NCI-H2196 treated with DMSO at 0.1 percent for 48 hours (cell line): ENCODE measurements at regions not wholly inside any gene's neighbourhood (a gene's known extent, or its start where the extent isn't known, plus 50 kb on each side); places are given as distances from the start of the nearest gene placed in this dataset.

Experiments used
- DNase-seq: peaks from one replicate; lab custom pipeline; 2025; ENCODE audit not compliant: unreplicated experiment; lab: John Stamatoyannopoulos, UW

DNA sequence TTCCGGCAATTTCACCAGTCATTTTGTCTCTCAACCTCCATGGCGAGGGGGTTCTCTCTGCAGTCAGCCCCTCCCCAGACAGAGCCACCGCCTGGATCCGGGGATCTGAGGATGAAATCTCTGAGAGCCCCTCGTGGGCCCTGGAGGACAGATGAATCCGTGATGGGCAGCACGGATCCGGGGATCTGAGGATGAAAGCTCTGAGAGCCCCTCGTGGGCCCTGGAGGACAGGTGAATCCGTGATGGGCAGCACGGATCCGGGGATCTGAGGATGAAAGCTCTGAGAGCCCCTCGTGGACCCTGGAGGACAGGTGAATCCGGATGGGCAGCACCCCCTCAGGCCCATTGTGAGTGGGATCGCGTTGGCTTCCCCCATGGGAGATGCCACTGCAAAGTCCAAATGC is 106.5 kb downstream of the DACT2 start:
- no peak for DNase-seq

DNA sequence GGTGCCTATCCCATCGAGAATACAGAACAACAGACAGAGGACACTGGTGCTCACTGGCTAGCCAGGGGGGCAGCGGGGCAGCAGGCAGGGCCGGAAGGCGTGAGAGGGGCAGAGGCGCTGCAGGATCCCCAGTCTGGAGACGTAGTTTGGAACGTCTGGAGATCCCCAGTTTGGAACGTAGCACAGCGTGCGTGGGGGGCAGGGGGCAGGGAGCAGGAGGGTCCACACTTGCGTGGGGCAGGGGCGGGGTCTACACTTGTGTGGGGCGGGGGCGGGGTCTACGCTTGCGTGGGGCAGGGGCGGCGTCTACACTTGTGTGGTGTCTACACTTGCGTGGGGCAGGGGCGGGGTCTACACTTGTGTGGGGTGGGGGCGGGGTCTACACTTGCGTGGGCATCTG is 107.2 kb downstream of the DACT2 start:
- DNase-seq = no peak

DNA sequence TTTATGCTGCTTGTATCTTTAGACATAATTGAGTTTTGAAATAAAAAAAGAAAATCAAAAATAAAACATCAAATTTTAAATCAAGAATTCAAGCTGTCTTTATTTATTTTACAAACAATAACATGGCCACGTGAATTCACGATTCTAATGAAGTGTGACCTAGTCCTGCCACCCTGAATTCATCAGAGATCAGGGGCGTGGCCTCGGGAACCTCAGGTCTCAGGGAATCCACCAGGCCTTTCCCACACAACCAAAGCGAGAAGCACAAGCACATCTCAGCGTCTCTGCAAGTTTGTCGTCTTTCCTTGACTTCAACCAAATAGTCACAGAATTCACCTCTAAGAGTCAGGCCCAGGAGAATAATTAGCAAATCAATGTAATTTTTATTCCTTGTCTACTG is 107.9 kb downstream of the DACT2 start:
- DNase-seq = no peak

DNA sequence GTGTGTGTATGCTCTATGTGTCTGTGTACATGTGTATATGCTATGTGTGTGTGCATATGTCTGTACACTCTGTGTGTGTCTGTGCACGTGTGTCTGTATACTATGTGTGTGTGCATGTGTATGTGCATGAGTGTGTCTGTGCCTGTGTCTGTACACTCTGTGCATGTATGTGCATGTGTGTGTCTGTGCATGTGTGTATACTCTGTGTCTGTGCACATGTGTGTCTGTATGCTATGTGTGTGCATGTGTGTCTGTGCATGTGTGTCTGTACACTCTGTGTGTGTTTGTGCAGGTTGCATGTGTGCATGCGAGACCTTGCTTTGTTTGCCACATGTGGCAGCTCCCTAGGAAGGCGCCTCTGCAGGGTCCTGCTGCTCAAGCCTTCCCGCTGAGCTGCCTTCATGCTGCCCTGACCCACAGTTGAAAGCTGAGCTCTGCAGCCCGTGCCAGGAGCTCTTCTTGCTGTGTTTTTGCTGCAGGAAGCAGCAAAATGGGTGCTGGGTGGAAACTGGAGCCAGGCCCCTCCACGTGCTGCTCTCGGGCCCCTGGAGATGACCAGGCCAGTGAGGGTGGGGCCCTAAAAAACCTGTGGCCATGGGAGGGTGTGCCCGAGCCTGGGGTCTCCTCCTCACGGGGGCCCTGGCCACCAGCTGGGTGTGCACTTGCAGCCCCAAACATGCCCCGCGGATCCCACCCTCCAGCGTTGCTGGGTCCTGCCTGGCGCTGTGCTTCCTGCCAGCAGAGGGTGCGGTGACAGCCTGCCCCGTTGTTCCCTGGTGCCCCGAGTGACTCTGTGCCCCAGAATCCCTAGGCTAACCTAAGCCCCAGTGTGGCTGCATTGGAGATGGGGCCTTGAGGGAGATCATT is 109.1 kb downstream of the DACT2 start:
- DNase-seq = no peak

DNA sequence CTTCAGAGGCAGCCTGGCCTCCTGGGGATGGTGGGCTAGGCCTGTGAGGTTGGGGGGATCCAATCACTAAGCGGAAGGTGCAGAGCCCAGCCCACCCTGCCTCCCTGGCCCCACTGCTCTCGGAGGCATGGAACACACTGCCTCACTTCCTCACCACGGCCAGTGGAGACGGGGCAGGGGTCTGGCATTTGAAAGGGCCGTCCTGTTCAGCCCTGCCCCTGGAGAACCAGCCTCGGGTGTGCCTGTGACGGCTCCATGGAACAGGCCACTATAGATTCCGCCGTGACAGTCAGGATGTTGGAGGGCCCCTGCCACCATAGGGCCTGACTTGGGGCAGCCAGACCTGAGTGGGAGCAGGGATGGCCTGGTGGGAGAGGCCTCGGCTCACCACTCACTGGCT is 110.2 kb downstream of the DACT2 start:
- no peak for DNase-seq

DNA sequence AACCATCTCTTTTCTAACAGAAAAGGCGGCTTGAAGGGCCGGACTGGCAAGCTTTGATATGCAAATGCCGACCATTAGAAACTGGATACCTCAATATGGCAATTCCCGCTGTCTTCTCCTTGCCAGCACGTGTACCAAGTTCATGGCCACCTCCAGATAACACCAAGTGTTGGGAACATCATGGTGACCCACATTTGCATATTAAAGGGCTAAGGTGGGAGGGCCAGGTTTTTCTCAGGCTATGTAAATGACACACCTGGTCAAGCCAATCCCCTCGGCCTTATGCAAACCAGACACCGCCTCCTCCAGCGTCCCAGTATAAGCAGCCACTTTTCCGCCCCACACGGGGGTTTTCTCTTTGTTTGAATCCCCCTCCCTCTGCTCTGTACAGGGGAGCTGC is 110.7 kb downstream of the DACT2 start:
- no peak for DNase-seq

DNA sequence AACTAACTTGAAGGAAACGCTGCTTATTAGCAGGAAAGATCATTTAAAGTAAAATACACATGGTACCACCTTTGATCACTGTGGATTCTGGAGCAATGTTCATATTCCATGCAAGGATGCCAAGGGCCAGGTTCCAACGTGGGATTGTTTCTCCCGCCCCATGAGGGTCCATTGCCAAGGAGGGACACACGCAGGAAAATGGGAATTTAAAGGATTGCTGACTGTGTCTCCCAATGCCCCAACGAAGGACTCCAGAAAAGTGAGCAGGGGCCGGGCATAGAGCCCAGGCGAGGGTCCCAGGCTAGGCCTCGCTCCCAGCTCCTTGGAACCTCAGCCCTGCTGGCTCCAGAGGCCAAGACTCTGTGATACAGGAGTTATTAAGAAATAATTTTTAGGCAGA is 111.2 kb downstream of the DACT2 start:
- DNase-seq = no peak

DNA sequence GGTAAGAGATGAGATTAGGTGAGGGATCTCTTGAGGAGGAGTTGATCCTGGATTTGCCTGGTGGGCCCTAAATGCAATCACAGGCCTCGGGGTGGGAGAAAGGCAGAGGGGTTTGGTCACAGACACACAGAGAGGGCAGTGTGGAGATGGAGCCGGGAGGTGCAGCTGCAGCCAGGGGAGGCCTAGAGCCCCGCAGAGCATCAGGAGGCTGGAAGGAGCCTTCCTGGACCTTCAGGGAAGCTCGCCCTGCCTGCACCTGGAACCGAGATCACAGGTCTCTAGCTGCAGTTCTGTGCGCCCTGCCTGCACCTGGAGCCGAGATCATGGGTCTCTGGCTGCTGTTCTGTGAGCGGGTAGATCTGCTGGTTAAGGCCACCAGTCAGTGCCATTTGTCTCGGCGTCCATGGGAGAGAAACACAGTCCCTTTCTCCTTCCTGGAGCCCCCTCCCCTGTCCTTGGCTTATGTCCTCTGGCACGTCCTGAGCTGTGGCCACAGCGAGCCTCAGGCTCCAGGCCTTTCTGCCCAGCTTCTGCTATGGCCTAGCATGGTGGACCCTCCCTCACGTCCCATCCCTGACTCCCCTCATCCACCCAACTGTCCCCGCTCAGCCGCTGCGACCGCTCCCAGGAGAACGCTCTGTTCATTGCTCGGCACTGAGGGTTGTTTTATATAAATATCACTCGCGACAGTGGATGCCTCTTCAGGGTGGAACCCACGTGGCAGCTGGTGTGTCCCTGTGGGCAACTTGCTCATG is 112.0 kb downstream of the DACT2 start:
- no peak for DNase-seq

DNA sequence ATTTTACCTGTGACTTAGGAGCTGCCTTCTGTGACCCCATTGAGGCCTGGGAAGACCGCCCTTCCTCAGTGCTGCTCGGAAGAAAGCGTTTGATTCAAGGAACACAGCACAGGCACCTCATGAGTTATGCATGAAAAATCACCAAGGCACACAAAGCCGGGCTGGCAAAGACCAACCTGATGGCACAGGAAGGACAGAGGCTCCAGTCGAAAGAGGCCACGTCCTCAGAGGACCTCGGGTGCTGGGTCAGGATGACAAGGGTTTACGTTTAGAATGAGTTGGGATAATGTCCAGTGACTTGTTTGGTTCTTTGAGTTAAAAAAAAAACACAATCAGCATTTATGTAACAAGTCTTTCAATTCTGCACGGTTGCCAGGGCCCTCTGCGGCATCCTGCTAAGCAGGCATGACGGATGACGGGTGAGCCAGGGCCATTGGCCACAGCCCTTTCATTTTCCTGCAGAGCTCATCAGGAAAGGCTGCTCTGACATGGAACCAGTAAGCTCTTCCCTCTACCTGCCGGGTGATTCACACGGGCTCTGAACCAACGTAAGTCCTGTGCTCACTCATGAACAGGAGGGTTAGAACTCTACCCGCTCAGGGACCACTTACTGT is 112.8 kb downstream of the DACT2 start:
- no peak for DNase-seq

DNA sequence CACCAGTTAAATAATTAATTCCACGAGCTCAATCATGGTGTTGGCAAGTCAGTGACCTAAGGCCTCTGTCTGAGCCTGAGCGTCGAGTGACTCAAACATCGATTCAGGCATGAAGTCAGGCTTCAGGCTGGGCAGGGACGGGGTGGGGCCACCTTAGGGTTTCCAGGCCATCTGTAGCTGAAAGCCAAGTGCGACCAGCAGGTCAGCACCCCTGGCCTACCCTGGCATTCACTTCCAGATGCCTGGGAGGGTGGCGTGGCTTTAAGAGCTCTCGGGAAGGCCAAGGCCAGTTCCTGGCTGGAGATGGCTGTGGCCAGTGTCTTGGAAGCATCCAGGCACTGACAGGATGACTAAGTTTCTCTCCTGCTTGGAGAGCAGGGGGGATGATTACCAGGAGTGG is 113.4 kb downstream of the DACT2 start:
- no peak for DNase-seq

DNA sequence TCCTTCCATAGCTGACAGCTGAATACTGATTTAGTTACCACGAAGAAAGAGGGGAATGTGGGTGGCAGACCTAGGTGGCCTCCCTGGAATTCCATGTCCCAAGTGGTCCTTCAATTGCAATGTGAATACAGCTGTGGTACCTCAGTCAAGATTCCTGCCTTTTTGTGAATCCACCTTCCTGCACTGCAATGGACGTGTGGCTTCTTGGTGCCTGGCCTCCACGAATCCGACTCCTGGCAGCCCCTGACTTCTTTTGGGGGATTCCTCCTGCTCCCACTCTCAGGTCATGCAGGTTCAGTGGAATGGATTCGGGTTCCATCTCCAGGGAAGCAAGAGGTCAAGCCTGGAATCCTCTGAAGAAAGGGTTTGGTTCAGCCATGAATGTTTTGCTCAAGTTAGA is 117.8 kb downstream of the DACT2 start:
- DNase-seq = no peak

DNA sequence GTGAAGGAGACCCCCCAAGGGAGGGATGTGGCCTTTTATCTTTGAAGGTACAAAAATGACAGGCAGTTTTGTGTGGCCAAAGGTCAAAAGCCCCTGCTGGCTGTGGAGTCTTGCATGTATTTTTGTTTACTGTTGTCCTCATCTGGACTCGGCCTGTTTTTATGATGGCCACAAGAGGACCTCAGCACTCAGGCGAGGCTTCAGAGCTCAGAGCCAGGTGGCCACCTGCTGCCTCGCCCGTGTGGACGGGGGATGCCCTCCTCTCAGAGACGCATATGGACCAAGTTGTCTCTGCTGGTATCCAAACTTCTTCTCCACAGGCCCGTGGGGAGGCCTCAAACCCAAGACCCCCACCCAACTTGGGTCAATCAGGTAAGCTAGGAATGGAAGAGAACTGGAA is 118.2 kb downstream of the DACT2 start:
- no peak for DNase-seq

DNA sequence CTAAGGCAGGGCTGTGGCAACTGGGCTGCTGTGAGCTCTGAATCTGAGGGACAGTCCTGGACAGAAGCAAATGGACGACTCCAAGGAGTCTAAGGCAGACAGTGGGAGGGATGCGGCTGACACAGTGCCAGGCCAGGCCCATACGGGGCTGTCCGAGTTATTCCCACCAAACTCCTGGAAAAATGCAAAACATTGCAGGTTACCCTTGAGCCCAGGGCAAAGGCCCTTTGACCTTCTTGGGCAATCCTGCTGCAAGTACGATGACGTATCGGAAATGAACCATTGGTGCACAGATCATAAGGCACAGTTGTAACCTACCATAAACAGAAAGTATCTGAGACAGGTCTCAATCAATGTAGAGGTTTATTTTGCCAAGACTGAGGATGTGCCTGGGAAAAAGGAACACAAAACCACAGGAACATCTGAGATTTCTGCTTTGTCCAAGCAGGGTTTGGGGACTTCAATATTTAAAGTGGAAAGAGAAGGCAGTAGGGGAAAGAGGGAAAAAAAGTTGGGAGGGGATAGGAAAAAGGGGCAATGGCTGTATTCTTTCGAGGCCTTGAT is 118.9 kb downstream of the DACT2 start:
- no peak for DNase-seq

DNA sequence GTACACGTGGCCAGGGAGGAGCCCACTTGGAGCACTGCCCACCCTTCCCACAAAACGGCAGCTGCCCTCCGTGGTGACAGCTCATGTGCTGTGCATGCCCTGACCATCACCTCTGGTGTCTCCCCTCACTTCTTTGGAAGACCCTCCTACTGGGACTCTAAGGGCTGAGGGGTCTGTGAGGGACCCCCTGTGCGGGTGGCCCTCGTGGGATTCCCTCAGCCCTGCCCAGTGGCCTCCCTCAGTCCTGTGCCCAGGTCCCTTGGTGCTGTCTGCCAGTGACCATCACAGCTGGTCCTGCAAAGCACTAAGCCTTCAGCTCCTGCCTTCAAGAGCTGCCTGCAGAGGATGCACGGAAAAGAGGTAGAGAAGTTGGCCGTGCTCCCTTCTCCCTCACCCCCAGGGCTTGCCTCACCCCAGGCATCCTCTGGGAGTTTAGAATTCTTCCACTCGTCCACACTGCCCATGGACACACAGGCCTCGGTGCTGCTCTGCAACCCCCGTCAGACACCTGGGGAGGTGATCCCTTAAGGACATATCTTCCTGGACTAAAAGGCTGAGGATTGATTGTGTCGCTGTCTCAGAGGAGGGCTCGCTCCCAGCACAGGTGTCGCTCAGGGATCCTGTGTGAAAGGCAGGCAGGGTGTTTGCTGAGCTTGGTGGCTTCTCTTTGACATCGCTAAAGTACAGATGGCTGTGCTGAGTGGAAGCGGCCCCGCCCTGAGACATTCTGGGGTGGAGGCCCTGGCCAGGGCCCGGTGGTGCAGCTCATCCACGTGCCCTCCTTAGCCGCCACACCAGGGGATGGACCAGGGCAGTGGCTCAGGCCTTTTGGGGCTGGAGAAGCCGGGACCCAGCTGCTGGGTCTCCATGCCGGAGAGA is 119.5 kb upstream of the FRMD1 start:
- no peak for DNase-seq

DNA sequence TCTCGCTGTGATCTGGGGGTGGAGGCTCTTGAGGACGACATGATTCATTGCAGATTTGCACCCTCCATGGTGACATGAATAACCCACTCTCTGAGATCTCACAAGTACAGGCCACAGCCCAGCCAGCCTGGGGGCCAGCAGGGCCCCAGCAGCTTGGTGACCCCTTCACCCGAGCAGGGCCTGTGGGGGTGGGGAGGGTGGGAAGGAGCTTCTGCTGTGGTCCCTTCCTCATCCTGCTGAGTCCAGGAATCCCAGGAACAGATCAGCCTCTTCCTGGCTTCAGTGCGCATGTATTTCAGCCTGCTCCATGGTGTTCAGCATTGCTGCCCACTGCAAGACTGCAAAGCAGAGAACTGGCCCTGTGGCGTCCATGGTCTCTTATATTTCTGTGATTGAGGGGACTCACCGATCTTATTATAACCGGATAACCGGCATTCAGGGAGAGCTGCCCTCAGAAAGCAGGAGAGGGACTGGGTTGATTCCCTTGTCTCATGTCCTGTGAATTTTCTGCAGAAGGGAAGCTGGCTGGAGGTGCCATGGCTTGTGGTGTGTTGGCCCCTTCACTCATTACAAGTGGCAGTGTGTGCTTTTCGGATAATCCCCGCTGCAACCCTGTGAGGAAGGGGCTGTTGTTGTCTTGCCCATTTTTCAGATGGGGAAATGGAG is 118.8 kb upstream of the FRMD1 start:
- DNase-seq = no peak

DNA sequence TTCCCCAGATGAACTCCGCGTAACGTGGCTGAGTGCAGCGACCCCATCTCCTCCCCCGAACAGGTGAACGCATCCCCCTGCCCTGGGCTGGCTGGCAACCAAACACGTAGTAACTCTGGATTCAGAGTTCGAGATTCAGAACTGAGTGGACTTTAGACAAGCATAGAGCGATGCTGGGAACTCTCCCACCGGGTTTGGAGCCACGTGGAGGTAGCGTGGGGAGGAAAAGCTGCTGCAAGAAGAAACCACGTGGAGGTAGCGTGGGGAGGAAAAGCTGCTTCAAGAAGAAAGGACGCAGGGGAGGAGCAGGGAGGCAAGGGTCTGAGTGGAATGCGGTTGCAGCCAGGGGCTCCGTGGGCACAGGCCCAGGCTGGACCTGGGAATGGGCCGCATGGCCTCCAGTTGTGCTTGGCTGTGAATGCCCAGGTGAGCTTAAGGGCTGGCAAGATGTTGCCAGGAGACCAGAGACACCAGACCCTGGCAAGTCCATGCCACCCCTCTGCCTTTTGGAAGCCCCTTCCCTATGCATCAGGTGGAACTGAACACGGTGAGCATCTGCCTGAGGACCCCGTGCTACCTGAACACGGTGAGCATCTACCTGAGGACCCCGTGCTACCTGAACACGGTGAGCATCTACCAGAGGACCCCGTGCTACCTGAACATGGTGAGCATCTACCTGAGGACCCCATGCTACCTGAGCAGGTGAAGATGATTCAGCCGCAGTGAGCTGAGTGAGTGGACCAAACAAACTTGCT is 118.0 kb upstream of the FRMD1 start:
- DNase-seq = no peak

DNA sequence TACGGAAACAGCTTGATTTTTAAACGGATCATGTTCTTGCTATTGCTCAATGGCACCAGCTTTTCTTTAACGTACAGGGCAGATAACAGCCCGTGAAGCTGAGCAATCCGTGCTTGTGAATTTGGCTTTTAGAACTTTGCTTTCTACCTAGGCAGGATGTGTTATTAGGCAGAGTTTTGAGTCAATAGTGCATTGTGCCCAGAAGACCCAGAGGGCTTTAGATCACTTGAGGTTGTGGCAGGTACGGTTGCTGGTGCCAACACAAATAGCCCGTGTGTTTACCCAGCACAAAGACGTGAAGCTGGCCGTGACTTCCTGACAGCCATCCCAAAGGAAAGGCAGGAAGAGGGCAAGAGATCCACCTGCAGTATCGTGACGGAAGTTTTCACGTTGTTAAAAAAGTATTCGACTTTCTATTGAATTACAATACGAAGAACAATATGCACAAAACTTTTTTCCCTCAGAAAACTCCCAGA is 117.4 kb upstream of the FRMD1 start:
- DNase-seq = peak; percentile 80

DNA sequence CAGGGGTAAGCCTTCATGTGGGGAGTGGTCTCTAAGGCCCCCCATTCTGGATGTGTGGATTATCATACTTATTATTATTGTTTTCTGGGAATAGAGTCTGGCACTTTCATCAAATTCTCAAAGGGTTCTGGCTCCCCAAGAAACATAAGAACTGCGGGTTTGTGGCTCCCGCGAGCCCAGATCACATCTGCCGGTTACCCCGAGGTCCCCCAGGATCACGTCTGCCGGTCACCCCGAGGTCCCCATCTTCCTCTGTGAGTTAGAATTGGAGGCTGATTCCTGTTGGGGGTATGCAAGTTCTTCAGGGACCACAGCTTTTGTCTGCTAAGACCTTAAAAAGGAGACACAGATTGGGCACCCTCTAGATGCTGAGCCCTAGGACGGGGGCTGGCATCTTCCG is 116.7 kb upstream of the FRMD1 start:
- no peak for DNase-seq
